Endothelial cell of umbilical vein (primary cell): ENCODE measurements at regions not wholly inside any gene's neighbourhood (a gene's known extent, or its start where the extent isn't known, plus 50 kb on each side); places are given as distances from the start of the nearest gene placed in this dataset.
"Not testable (repeated sequence)": the region's sequence is repeated elsewhere in the genome, so short reads cannot be mapped to it uniquely, and the experiment has no call there.

Experiments used
- EZH2 ChIP-seq: IDR thresholded peaks from 2 replicates; pipeline ENCODE4 v1.6.1; 2012; ENCODE audit warnings: borderline replicate concordance, low read depth, mild to moderate bottlenecking, moderate library complexity, low read length, inconsistent platforms; ENCODE audit not compliant: severe bottlenecking
- FOS ChIP-seq: IDR thresholded peaks from 2 replicates; pipeline ENCODE4 v1.6.1; 2011; ENCODE audit warnings: mild to moderate bottlenecking, low read length, moderate library complexity, borderline replicate concordance; ENCODE audit not compliant: insufficient read depth
- GATA2 ChIP-seq: IDR thresholded peaks from 2 replicates; pipeline ENCODE4 v1.7.0; 2011; ENCODE audit warnings: low read depth, mild to moderate bottlenecking, moderate library complexity, mixed read lengths, low read length; ENCODE audit not compliant: insufficient read length, insufficient read depth
- JUN ChIP-seq: IDR thresholded peaks from 2 replicates; pipeline ENCODE4 v1.6.1; 2011; ENCODE audit warnings: borderline replicate concordance, low read depth; ENCODE audit not compliant: insufficient read length, insufficient read depth
- MAX ChIP-seq: IDR thresholded peaks from 2 replicates; pipeline ENCODE4 v1.6.1; 2011; ENCODE audit not compliant: insufficient read depth, insufficient read length
- MYC ChIP-seq: IDR thresholded peaks from one replicate; pipeline ENCODE4 v1.6.1; 2011; ENCODE audit warnings: mild to moderate bottlenecking, low read depth, low read length
- POLR2A ChIP-seq: IDR thresholded peaks from 2 replicates; pipeline ENCODE4 v1.6.1; 2012; ENCODE audit warnings: low read depth, mild to moderate bottlenecking, control low read depth, low read length
- POLR2AphosphoS5 ChIP-seq: IDR thresholded peaks from 2 replicates; pipeline ENCODE4 v1.6.1; 2012; ENCODE audit warnings: low read depth, mild to moderate bottlenecking, control low read depth, low read length, moderate library complexity; ENCODE audit not compliant: insufficient read depth
- TF ChIP-seq, protein P1 (sequence below), 2 donors: IDR thresholded peaks; 1 replicate in 1 of 2; 2 replicates in 1 of 2; pipeline ENCODE4 v1.5.1; 2011; ENCODE audit warnings: low read length in 2 of 2, mild to moderate bottlenecking in 2 of 2, moderate library complexity in 2 of 2, control low read depth in 1 of 2, inconsistent platforms in 1 of 2, low read depth in 1 of 2; ENCODE audit not compliant: insufficient read depth in 1 of 2; ENCODE audit errors: extremely low read depth in 1 of 2

GRCh38 chr10:47701285-47701684 is 62.1 kb downstream of the SYT15B start:
- not testable (repeated sequence) for TF ChIP-seq EZH2, POLR2A, POLR2AphosphoS5, MYC, MAX, JUN, FOS, GATA2
- TF ChIP-seq, protein P1, sequence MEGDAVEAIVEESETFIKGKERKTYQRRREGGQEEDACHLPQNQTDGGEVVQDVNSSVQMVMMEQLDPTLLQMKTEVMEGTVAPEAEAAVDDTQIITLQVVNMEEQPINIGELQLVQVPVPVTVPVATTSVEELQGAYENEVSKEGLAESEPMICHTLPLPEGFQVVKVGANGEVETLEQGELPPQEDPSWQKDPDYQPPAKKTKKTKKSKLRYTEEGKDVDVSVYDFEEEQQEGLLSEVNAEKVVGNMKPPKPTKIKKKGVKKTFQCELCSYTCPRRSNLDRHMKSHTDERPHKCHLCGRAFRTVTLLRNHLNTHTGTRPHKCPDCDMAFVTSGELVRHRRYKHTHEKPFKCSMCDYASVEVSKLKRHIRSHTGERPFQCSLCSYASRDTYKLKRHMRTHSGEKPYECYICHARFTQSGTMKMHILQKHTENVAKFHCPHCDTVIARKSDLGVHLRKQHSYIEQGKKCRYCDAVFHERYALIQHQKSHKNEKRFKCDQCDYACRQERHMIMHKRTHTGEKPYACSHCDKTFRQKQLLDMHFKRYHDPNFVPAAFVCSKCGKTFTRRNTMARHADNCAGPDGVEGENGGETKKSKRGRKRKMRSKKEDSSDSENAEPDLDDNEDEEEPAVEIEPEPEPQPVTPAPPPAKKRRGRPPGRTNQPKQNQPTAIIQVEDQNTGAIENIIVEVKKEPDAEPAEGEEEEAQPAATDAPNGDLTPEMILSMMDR (IDR thresholded peaks at IDR 0.05; ENCODE audit: extremely low read depth in 1 of 2, insufficient read depth in 1 of 2, low read depth in 1 of 2, low read length in 2 of 2): not testable (repeated sequence)
